IMR-90 (cell line): ENCODE measurements at regions not wholly inside any gene's neighbourhood (a gene's known extent, or its start where the extent isn't known, plus 50 kb on each side); places are given as distances from the start of the nearest gene placed in this dataset.

ENCODE experiments used
- ATAC-seq: fragments of 200-7000 bp; cut with Tn5 transposase; 2 replicates; pipeline ENCODE4 v1.9.1; 2020; ENCODE audit warnings: low read depth, mild to moderate bottlenecking, moderate library complexity
- BruUV-seq: library from RNA; stranded (reverse); fragments of 400-500 nt; replicated peaks from 2 replicates; lab custom pipeline; 2021; lab: Mats Ljungman, UMichigan
- CTCF ChIA-PET: fragments of 300-600 bp; formaldehyde crosslinking; extraction: SDS; loops from one replicate; lab custom pipeline; 2021; ENCODE audit warnings: antibody characterized with exemption; lab: Yijun Ruan, JAX
- POLR2A ChIA-PET: fragments of 300-600 bp; sonication (Branson Sonifier 250); formaldehyde crosslinking; loops from one replicate; lab custom pipeline; 2022; ENCODE audit warnings: antibody characterized with exemption; ENCODE audit not compliant: unreplicated experiment; lab: Charles Lee
- DNase-seq: peaks from one replicate; pipeline ENCODE4 v3.0.0; 2013
- H2AFZ ChIP-seq: replicated peaks from 2 replicates; pipeline ENCODE3; 2013; ENCODE audit warnings: low read length, mild to moderate bottlenecking; ENCODE audit not compliant: poor library complexity
- H2AK5ac ChIP-seq: 2 replicates; pipeline ENCODE4 v1.6.1; 2013; ENCODE audit warnings: low read depth, low read length, inconsistent platforms
- H2AK9ac ChIP-seq: replicated peaks from 2 replicates; pipeline ENCODE3; 2013; ENCODE audit warnings: mild to moderate bottlenecking, low read depth, low read length, moderate library complexity; ENCODE audit not compliant: poor library complexity
- H2BK120ac ChIP-seq: 2 replicates; pipeline ENCODE4 v1.6.1; 2013; ENCODE audit warnings: low read depth, low read length, inconsistent platforms
- H2BK15ac ChIP-seq: 3 replicates; pipeline ENCODE4 v1.6.1; 2013; ENCODE audit warnings: low read depth, low read length, inconsistent platforms
- H2BK20ac ChIP-seq: 2 replicates; pipeline ENCODE4 v1.6.1; 2013; ENCODE audit warnings: low read depth, mild to moderate bottlenecking, inconsistent platforms, low read length, moderate library complexity
- H2BK5ac ChIP-seq: 2 replicates; pipeline ENCODE4 v1.6.1; 2013; ENCODE audit warnings: mild to moderate bottlenecking, low read depth, low read length, inconsistent platforms; ENCODE audit not compliant: poor library complexity, severe bottlenecking
- H3K14ac ChIP-seq: replicated peaks from 2 replicates; pipeline ENCODE4 v1.6.1; 2013; ENCODE audit warnings: low read depth, low read length, inconsistent platforms
- H3K18ac ChIP-seq: 2 replicates; pipeline ENCODE4 v1.6.1; 2013; ENCODE audit warnings: low read depth, low read length, control low read depth
- H3K23ac ChIP-seq: 2 replicates; pipeline ENCODE4 v1.6.1; 2013; ENCODE audit warnings: low read depth, low read length, inconsistent platforms
- H3K27ac ChIP-seq: 2 replicates; pipeline ENCODE4 v1.5.1; 2013; ENCODE audit warnings: mild to moderate bottlenecking, control low read depth, low read length; ENCODE audit not compliant: insufficient read depth
- H3K27me3 ChIP-seq: 2 replicates; pipeline ENCODE4 v1.6.1; 2013; ENCODE audit warnings: low read length; ENCODE audit not compliant: control insufficient read depth, insufficient read depth
- H3K36me3 ChIP-seq: 2 replicates; pipeline ENCODE4 v1.6.1; 2013; ENCODE audit warnings: low read length, mixed read lengths; ENCODE audit not compliant: control insufficient read depth, insufficient read depth
- H3K4ac ChIP-seq: 2 replicates; pipeline ENCODE4 v1.6.1; 2013; ENCODE audit warnings: low read depth, low read length, inconsistent platforms
- H3K4me1 ChIP-seq: 2 replicates; pipeline ENCODE4 v1.6.1; 2013; ENCODE audit warnings: low read length, mixed read lengths; ENCODE audit not compliant: control insufficient read depth, insufficient read depth
- H3K4me2 ChIP-seq: 2 replicates; pipeline ENCODE4 v1.6.1; 2013; ENCODE audit warnings: low read depth, mild to moderate bottlenecking, control low read depth, low read length, moderate library complexity
- H3K4me3 ChIP-seq: 2 replicates; pipeline ENCODE4 v1.5.1; 2013; ENCODE audit warnings: low read depth, mild to moderate bottlenecking, control low read depth, low read length, moderate library complexity; ENCODE audit not compliant: insufficient read depth
- H3K56ac ChIP-seq: 2 replicates; pipeline ENCODE4 v1.6.1; 2013; ENCODE audit warnings: low read length, inconsistent platforms; ENCODE audit not compliant: insufficient read depth; ENCODE audit errors: extremely low read depth
- H3K79me1 ChIP-seq, 2 experiments: 2 replicates each; pipeline ENCODE4 v1.6.1; 2013; ENCODE audit warnings: low read length in 2 of 2, inconsistent platforms in 1 of 2, low read depth in 1 of 2
- H3K9ac ChIP-seq: 2 replicates; pipeline ENCODE4 v1.6.1; 2013; ENCODE audit warnings: low read depth, low read length, control low read depth
- H3K9me1 ChIP-seq: 2 replicates; pipeline ENCODE4 v1.6.1; 2013; ENCODE audit warnings: low read length, inconsistent platforms; ENCODE audit not compliant: insufficient read depth
- H3K9me3 ChIP-seq: 2 replicates; pipeline ENCODE4 v1.6.1; 2013; ENCODE audit warnings: low read length; ENCODE audit not compliant: control insufficient read depth, insufficient read depth
- H4K20me1 ChIP-seq: 2 replicates; pipeline ENCODE4 v1.6.1; 2013; ENCODE audit warnings: low read length, inconsistent platforms; ENCODE audit not compliant: insufficient read depth
- H4K5ac ChIP-seq: 2 replicates; pipeline ENCODE4 v1.6.1; 2013; ENCODE audit warnings: mild to moderate bottlenecking, low read depth, low read length, control low read depth
- H4K8ac ChIP-seq, 2 experiments: 2 replicates each; pipeline ENCODE4 v1.6.1; 2013; ENCODE audit warnings: low read depth in 2 of 2, low read length in 2 of 2, control low read depth in 1 of 2, inconsistent platforms in 1 of 2
- H4K91ac ChIP-seq: 2 replicates; pipeline ENCODE4 v1.6.1; 2013; ENCODE audit warnings: low read depth, low read length, inconsistent platforms; ENCODE audit not compliant: insufficient read depth
- BHLHE40 ChIP-seq: fragments of 150-350 bp; IDR thresholded peaks from 2 replicates; pipeline ENCODE4 v1.6.1; 2016; ENCODE audit warnings: mild to moderate bottlenecking, low read depth, low read length
- CEBPB ChIP-seq: IDR thresholded peaks from 2 replicates; pipeline ENCODE4 v1.6.1; 2012; ENCODE audit warnings: low read depth, low read length, improper control_type of control experiment
- CHD1 ChIP-seq: IDR thresholded peaks from 2 replicates; pipeline ENCODE4 v1.6.1; 2012; ENCODE audit warnings: low read depth, low read length, improper control_type of control experiment
- CTCF ChIP-seq: conservative IDR thresholded peaks from 2 replicates; pipeline ENCODE4 v1.5.1; 2012; ENCODE audit warnings: mild to moderate bottlenecking, low read depth, low read length, improper control_type of control experiment
- ELK1 ChIP-seq: fragments of 150-350 bp; IDR thresholded peaks from 2 replicates; pipeline ENCODE4 v1.6.1; 2016; ENCODE audit warnings: low read depth, mild to moderate bottlenecking, low read length, moderate library complexity, borderline replicate concordance
- FOS ChIP-seq: fragments of 150-350 bp; IDR thresholded peaks from 2 replicates; pipeline ENCODE4 v1.6.1; 2016; ENCODE audit warnings: low read depth, low read length
- MAFK ChIP-seq: IDR thresholded peaks from 2 replicates; pipeline ENCODE4 v1.6.1; 2012; ENCODE audit warnings: low read depth, low read length, improper control_type of control experiment
- MAZ ChIP-seq: IDR thresholded peaks from 2 replicates; pipeline ENCODE4 v1.6.1; 2012; ENCODE audit warnings: low read depth, mild to moderate bottlenecking, low read length, improper control_type of control experiment, moderate library complexity, borderline replicate concordance
- MXI1 ChIP-seq: IDR thresholded peaks from 2 replicates; pipeline ENCODE4 v1.6.1; 2012; ENCODE audit warnings: low read depth, mild to moderate bottlenecking, low read length, moderate library complexity, borderline replicate concordance
- NFE2L2 ChIP-seq: fragments of 150-350 bp; IDR thresholded peaks from 2 replicates; pipeline ENCODE4 v1.6.1; 2016; ENCODE audit warnings: low read depth, mild to moderate bottlenecking, low read length
- POLR2A ChIP-seq: IDR thresholded peaks from 2 replicates; pipeline ENCODE4 v1.6.1; 2012; ENCODE audit warnings: mild to moderate bottlenecking, low read depth, low read length
- RAD21 ChIP-seq: IDR thresholded peaks from 2 replicates; pipeline ENCODE4 v1.6.1; 2012; ENCODE audit warnings: low read length, improper control_type of control experiment
- RCOR1 ChIP-seq: IDR thresholded peaks from 2 replicates; pipeline ENCODE4 v1.6.1; 2012; ENCODE audit warnings: mild to moderate bottlenecking, low read length, improper control_type of control experiment; ENCODE audit not compliant: insufficient replicate concordance
- RFX5 ChIP-seq: IDR thresholded peaks from 2 replicates; pipeline ENCODE4 v1.8.0; 2012; ENCODE audit warnings: low read depth, mild to moderate bottlenecking, low read length, moderate library complexity
- SMC3 ChIP-seq: fragments of 150-350 bp; IDR thresholded peaks from 2 replicates; pipeline ENCODE4 v1.6.1; 2016; ENCODE audit warnings: low read depth, mild to moderate bottlenecking, antibody characterized with exemption, low read length, moderate library complexity
- USF2 ChIP-seq: fragments of 150-350 bp; IDR thresholded peaks from 2 replicates; pipeline ENCODE4 v1.6.1; 2017; ENCODE audit warnings: mild to moderate bottlenecking, antibody characterized with exemption, low read length, low read depth
- dilution Hi-C: fragments of 300-500 bp; cut with HindIII; formaldehyde crosslinking; loops from one replicate; pipeline ENCODE4 v1.14.3; 2018; ENCODE audit warnings: low sequenced_read_pairs; ENCODE audit not compliant: unreplicated experiment
- in situ Hi-C: fragments of 300-500 bp; cut with MboI; formaldehyde crosslinking; loops from 3 replicates; pipeline ENCODE4 v1.14.3; 2019; ENCODE audit warnings: low sequenced_read_pairs, inconsistent platforms, mixed read lengths
- intact Hi-C: fragments of 100-400 bp; cut with micrococcal nuclease; formaldehyde crosslinking; loops from 2 replicates; pipeline ENCODE4 v1.10.0; 2022

- in situ Hi-C loops (no loop called here), dilution Hi-C loops (no loop called here), intact Hi-C loops (no loop called here)
- Histone ChIP-seq H3K27me3 (no peaks in the 10 kb centered on the region), H4K91ac (no peak overlapping the region), H3K27ac (no peak overlapping the region), H2AFZ (no peak overlapping the region), H3K4me3 (no peak overlapping the region), H3K4me1 (no peaks in the 10 kb centered on the region), H2BK20ac (no peak overlapping the region), H2BK15ac (no peak overlapping the region), H3K23ac (no peak overlapping the region), H3K14ac (no peak overlapping the region), H3K56ac (no peak overlapping the region), H3K9ac (no peak overlapping the region), H3K4me2 (no peak overlapping the region), H3K18ac (no peak overlapping the region), H4K5ac (no peak overlapping the region), H3K4ac (no peak overlapping the region), H3K9me3 (no peaks in the 10 kb centered on the region), H2BK120ac (no peak overlapping the region), H2AK9ac (no peak overlapping the region), H3K9me1 (no peaks in the 10 kb centered on the region), H3K36me3 (no peaks in the 10 kb centered on the region), H2AK5ac (no peak overlapping the region), H4K20me1 (no peaks in the 10 kb centered on the region), H3K79me1 (no peaks in the 10 kb centered on the region), H4K8ac (no peak overlapping the region), H2BK5ac (no peak overlapping the region)
- BruUV-seq: no TSS peak
- CTCF ChIA-PET: no interaction called here
- no peak for ATAC-seq
- POLR2A ChIA-PET: no interaction called here
- no peak for TF ChIP-seq CHD1
- no peak for TF ChIP-seq USF2
- TF ChIP-seq FOS: no peak
- TF ChIP-seq RFX5: no peak
- no peak for TF ChIP-seq CTCF
- TF ChIP-seq BHLHE40: no peak
- no peak for TF ChIP-seq MAZ
- TF ChIP-seq SMC3: no peak
- no peak for TF ChIP-seq RCOR1
- TF ChIP-seq POLR2A: no peak
- no peak for TF ChIP-seq CEBPB
- TF ChIP-seq ELK1: no peak
- TF ChIP-seq NFE2L2: no peak
- TF ChIP-seq RAD21: no peak
- TF ChIP-seq MAFK: no peak
- no peak for TF ChIP-seq MXI1
- DNase-seq: no peak
Observed at GRCh38 chr5:118088448-118088847, 899.9 kb downstream of the DTWD2 start.
